Stomach (tissue), 4 donors: ENCODE measurements at regions not wholly inside any gene's neighbourhood (a gene's known extent, or its start where the extent isn't known, plus 50 kb on each side); places are given as distances from the start of the nearest gene placed in this dataset.

ENCODE experiments used
- CTCF ChIP-seq, 7 experiments: fragments of 450-650 bp in 4 of 7; fragments of 200-600 bp in 3 of 7; sonication (generic) in 3 of 7; IDR thresholded peaks; one replicate each; pipeline ENCODE4 v1.5.1; 2016 to 2019; ENCODE audit warnings: antibody characterized with exemption in 7 of 7, control low read depth in 2 of 7, mild to moderate bottlenecking in 1 of 7
- EP300 ChIP-seq: sonication (generic); formaldehyde crosslinking; IDR thresholded peaks from one replicate; pipeline ENCODE4 v1.6.1; 2017; ENCODE audit warnings: antibody characterized with exemption
- POLR2A ChIP-seq, 4 donors: fragments of 450-650 bp; IDR thresholded peaks; one replicate each; pipeline ENCODE4 v1.6.1; 2016; ENCODE audit warnings: antibody characterized with exemption in 4 of 4, control low read depth in 2 of 4, mild to moderate bottlenecking in 1 of 4, moderate library complexity in 1 of 4
- POLR2AphosphoS5 ChIP-seq, 3 donors: sonication (generic); formaldehyde crosslinking; IDR thresholded peaks; one replicate each; pipeline ENCODE4 v1.6.1; 2016; ENCODE audit warnings: antibody characterized with exemption in 3 of 3

- TF ChIP-seq CTCF (IDR thresholded peaks at IDR 0.05): no peak
- no peak for TF ChIP-seq EP300
- no peak for TF ChIP-seq POLR2A (IDR thresholded peaks at IDR 0.05)
- no peak for TF ChIP-seq POLR2AphosphoS5 (IDR thresholded peaks at IDR 0.05)
Measured at GRCh38 chr11:82634091-82634490, 99.6 kb downstream of the FAM181B start.
